ENCODE measurements at regions not wholly inside any gene's neighbourhood (a gene's known extent, or its start where the extent isn't known, plus 50 kb on each side); places are given as distances from the start of the nearest gene placed in this dataset.

GRCh38 chr1:110264430-110264829, 54.3 kb downstream of the KCNC4 start:
- DNase-seq: no peak
- Mint-ChIP-seq H3K27me3 (ENCODE audit: low read depth in 2 of 2) (peaks cover 15 to 26% of the 10 kb centered on the region in 2 donors), H3K9me3 (no peaks in the 10 kb centered on the region), H3K27ac (no peak overlapping the region), H3K4me3 (no peak overlapping the region), H3K36me3 (no peaks in the 10 kb centered on the region), H3K4me1 (peaks cover 0 to 7% of the 10 kb centered on the region in 2 donors)
- TF ChIP-seq, protein P1, sequence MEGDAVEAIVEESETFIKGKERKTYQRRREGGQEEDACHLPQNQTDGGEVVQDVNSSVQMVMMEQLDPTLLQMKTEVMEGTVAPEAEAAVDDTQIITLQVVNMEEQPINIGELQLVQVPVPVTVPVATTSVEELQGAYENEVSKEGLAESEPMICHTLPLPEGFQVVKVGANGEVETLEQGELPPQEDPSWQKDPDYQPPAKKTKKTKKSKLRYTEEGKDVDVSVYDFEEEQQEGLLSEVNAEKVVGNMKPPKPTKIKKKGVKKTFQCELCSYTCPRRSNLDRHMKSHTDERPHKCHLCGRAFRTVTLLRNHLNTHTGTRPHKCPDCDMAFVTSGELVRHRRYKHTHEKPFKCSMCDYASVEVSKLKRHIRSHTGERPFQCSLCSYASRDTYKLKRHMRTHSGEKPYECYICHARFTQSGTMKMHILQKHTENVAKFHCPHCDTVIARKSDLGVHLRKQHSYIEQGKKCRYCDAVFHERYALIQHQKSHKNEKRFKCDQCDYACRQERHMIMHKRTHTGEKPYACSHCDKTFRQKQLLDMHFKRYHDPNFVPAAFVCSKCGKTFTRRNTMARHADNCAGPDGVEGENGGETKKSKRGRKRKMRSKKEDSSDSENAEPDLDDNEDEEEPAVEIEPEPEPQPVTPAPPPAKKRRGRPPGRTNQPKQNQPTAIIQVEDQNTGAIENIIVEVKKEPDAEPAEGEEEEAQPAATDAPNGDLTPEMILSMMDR (IDR thresholded peaks at IDR 0.05): no peak
- no peak overlapping the region for H3K4me3 ChIP-seq (ENCODE audit: low read length)
- H3K9me3 ChIP-seq (ENCODE audit: control insufficient read depth, insufficient read depth, low read length): no peaks in the 10 kb centered on the region
- H3K36me3 ChIP-seq (ENCODE audit: control insufficient read depth, insufficient read depth, low read length): no peaks in the 10 kb centered on the region
- no peak overlapping the region for H3K27ac ChIP-seq (ENCODE audit: low read length)
- intact Hi-C loops (cut with micrococcal nuclease): loop anchor here (5.0 kb wide), 1 partner anchor 57 kb away; no protein-coding TSS in a partner anchor
- no peak for ATAC-seq
- 49% methylated on average over 4 of the region's 4 CpGs for WGBS (ENCODE audit: insufficient coverage)
- H3K27me3 ChIP-seq (ENCODE audit: control insufficient read depth, insufficient read depth, low read length): no peaks in the 10 kb centered on the region
- no peaks in the 10 kb centered on the region for H3K4me1 ChIP-seq (ENCODE audit: control insufficient read depth, insufficient read depth, low read length)

GRCh38 chr1:110265186-110265585, 55.1 kb downstream of the KCNC4 start:
- no peak overlapping the region for H3K4me3 ChIP-seq (ENCODE audit: low read length)
- WGBS (ENCODE audit: insufficient coverage): no CpG with 5 or more reads among the region's 2 CpGs
- no peak for DNase-seq
- H3K27me3 ChIP-seq (ENCODE audit: control insufficient read depth, insufficient read depth, low read length): no peaks in the 10 kb centered on the region
- Mint-ChIP-seq H3K27me3 (ENCODE audit: low read depth in 2 of 2) (peaks cover 10 to 19% of the 10 kb centered on the region in 2 donors), H3K36me3 (no peaks in the 10 kb centered on the region), H3K4me1 (peaks cover 0 to 7% of the 10 kb centered on the region in 2 donors), H3K9me3 (no peaks in the 10 kb centered on the region), H3K27ac (no peak overlapping the region), H3K4me3 (no peak overlapping the region)
- no peaks in the 10 kb centered on the region for H3K9me3 ChIP-seq (ENCODE audit: control insufficient read depth, insufficient read depth, low read length)
- TF ChIP-seq, protein P1 (IDR thresholded peaks at IDR 0.05): no peak
- ATAC-seq: no peak
- no peaks in the 10 kb centered on the region for H3K4me1 ChIP-seq (ENCODE audit: control insufficient read depth, insufficient read depth, low read length)
- no peak overlapping the region for H3K27ac ChIP-seq (ENCODE audit: low read length)
- H3K36me3 ChIP-seq (ENCODE audit: control insufficient read depth, insufficient read depth, low read length): no peaks in the 10 kb centered on the region
- intact Hi-C loops (cut with micrococcal nuclease): no loop called here

DNA sequence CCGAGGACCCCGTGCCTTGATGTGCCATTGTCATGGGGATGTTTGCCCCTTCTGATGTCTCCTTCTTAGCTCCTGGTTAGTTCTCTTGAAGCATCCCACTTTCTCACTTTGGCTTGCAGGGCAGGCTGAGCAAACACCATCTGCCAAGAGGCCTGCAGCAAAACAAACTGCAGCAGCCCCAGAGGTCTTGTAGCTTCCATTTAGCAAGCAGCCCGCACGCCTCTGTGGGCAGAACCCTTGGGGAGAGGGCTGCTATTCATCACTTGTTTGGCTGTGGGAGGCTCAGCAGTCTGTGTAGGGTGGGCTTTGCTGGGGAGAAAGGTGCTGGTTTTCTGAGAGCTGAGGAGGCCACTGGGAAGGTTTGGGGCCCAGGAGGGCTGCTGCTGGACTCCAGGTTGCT, 56.7 kb downstream of the KCNC4 start:
- Histone ChIP-seq H3K27me3 (ENCODE audit: control insufficient read depth, insufficient read depth, low read length) (no peaks in the 10 kb centered on the region), H3K36me3 (ENCODE audit: control insufficient read depth, insufficient read depth, low read length) (no peaks in the 10 kb centered on the region), H3K4me1 (ENCODE audit: control insufficient read depth, insufficient read depth, low read length) (no peaks in the 10 kb centered on the region), H3K9me3 (ENCODE audit: control insufficient read depth, insufficient read depth, low read length) (no peaks in the 10 kb centered on the region), H3K27ac (ENCODE audit: low read length) (no peak overlapping the region), H3K4me3 (ENCODE audit: low read length) (no peak overlapping the region)
- ATAC-seq (no peak), DNase-seq (no peak)
- peaks cover 15 to 18% of the 10 kb centered on the region in 2 donors for H3K27me3 Mint-ChIP-seq (ENCODE audit: low read depth in 2 of 2)
- TF ChIP-seq, protein P1 (IDR thresholded peaks at IDR 0.05): no peak
- H3K4me3 Mint-ChIP-seq: no peak overlapping the region
- intact Hi-C loops (cut with micrococcal nuclease): no loop called here
- H3K9me3 Mint-ChIP-seq: no peaks in the 10 kb centered on the region
- H3K36me3 Mint-ChIP-seq: no peaks in the 10 kb centered on the region
- H3K27ac Mint-ChIP-seq: no peak overlapping the region
- H3K4me1 Mint-ChIP-seq: peaks cover 0 to 7% of the 10 kb centered on the region in 2 donors
- WGBS (ENCODE audit: insufficient coverage): 96% methylated on average over 4 of the region's 4 CpGs

DNA sequence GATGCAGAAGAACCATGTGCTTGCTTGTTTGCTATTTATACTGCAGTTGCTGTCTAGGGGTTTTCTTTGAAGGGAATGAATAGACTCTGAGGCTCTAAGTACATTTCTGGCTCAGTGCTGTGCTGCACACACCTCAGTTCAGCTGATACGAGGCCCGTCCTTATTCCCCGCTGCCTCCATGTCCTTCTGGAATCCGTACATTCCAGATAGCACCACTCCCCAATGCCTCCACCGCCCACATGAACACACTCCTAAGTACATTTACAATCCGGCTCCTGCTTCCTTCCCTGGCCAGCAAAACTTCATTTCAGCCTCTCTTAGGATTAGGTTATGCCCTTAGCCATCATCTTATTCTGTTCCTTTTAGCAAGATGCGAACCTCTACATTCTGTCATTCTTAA, 57.1 kb downstream of the KCNC4 start:
- H3K4me3 ChIP-seq (ENCODE audit: low read length): no peak overlapping the region
- 87% methylated on average over 7 of the region's 7 CpGs for WGBS (ENCODE audit: insufficient coverage)
- ATAC-seq (no peak), DNase-seq (no peak)
- H3K36me3 ChIP-seq (ENCODE audit: control insufficient read depth, insufficient read depth, low read length): no peaks in the 10 kb centered on the region
- Mint-ChIP-seq H3K9me3 (no peaks in the 10 kb centered on the region), H3K27ac (no peak overlapping the region), H3K4me1 (peaks cover 0 to 7% of the 10 kb centered on the region in 2 donors), H3K4me3 (no peak overlapping the region), H3K27me3 (ENCODE audit: low read depth in 2 of 2) (peaks cover 15 to 20% of the 10 kb centered on the region in 2 donors), H3K36me3 (no peaks in the 10 kb centered on the region)
- no peaks in the 10 kb centered on the region for H3K4me1 ChIP-seq (ENCODE audit: control insufficient read depth, insufficient read depth, low read length)
- H3K27ac ChIP-seq (ENCODE audit: low read length): no peak overlapping the region
- intact Hi-C loops (cut with micrococcal nuclease): no loop called here
- H3K27me3 ChIP-seq (ENCODE audit: control insufficient read depth, insufficient read depth, low read length): no peaks in the 10 kb centered on the region
- no peaks in the 10 kb centered on the region for H3K9me3 ChIP-seq (ENCODE audit: control insufficient read depth, insufficient read depth, low read length)
- TF ChIP-seq, protein P1 (IDR thresholded peaks at IDR 0.05): no peak

Data from natural killer cell (primary cell).